ENCODE measurements at regions not wholly inside any gene's neighbourhood (a gene's known extent, or its start where the extent isn't known, plus 50 kb on each side); places are given as distances from the start of the nearest gene placed in this dataset.

GRCh38 chr1:57724535-57724934 lies 300.7 kb upstream of the DAB1 start:
- DNase-seq (ENCODE audit: low read depth) = no peak

- DNase-seq (ENCODE audit: low read depth) = no peak
Observed at GRCh38 chr1:57722285-57722978, 298.6 kb upstream of the DAB1 start.

GRCh38 chr1:57721001-57721400 lies 297.1 kb upstream of the DAB1 start:
- no peak for DNase-seq (ENCODE audit: low read depth)

GRCh38 chr1:57719274-57719673 lies 295.4 kb upstream of the DAB1 start:
- no peak for DNase-seq (ENCODE audit: low read depth)

GRCh38 chr1:57713501-57713900 lies 289.6 kb upstream of the DAB1 start:
- no peak for DNase-seq (ENCODE audit: low read depth)

GRCh38 chr1:57712846-57713245 lies 289.0 kb upstream of the DAB1 start:
- DNase-seq (ENCODE audit: low read depth) = no peak

- no peak for DNase-seq (ENCODE audit: low read depth)
Observed at GRCh38 chr1:57711326-57711725, 287.5 kb upstream of the DAB1 start.

- no peak for DNase-seq (ENCODE audit: low read depth)
Observed at GRCh38 chr1:57707631-57708030, 283.8 kb upstream of the DAB1 start.

GRCh38 chr1:57704811-57705210 lies 281.0 kb upstream of the DAB1 start:
- no peak for DNase-seq (ENCODE audit: low read depth)

GRCh38 chr1:57704231-57704630 lies 280.4 kb upstream of the DAB1 start:
- no peak for DNase-seq (ENCODE audit: low read depth)

- no peak for DNase-seq (ENCODE audit: low read depth)
Observed at GRCh38 chr1:57696904-57697303, 273.0 kb upstream of the DAB1 start.

GRCh38 chr1:57696043-57696442 lies 272.2 kb upstream of the DAB1 start:
- no peak for DNase-seq (ENCODE audit: low read depth)

- no peak for DNase-seq (ENCODE audit: low read depth)
Observed at GRCh38 chr1:57686306-57686705, 262.4 kb upstream of the DAB1 start.

GRCh38 chr1:57683037-57683942 lies 259.4 kb upstream of the DAB1 start:
- no peak for DNase-seq (ENCODE audit: low read depth)

- DNase-seq (ENCODE audit: low read depth) = no peak
Observed at GRCh38 chr1:57678138-57678537, 254.3 kb upstream of the DAB1 start.

GRCh38 chr1:57675776-57676175 lies 251.9 kb upstream of the DAB1 start:
- no peak for DNase-seq (ENCODE audit: low read depth)

GRCh38 chr1:57674801-57675200 lies 250.9 kb upstream of the DAB1 start:
- DNase-seq (ENCODE audit: low read depth) = no peak

GRCh38 chr1:57672346-57673140 lies 248.7 kb upstream of the DAB1 start:
- DNase-seq (ENCODE audit: low read depth) = no peak

GRCh38 chr1:57671750-57672149 lies 247.9 kb upstream of the DAB1 start:
- DNase-seq (ENCODE audit: low read depth) = no peak

- DNase-seq (ENCODE audit: low read depth) = no peak
Observed at GRCh38 chr1:57659804-57660203, 235.9 kb upstream of the DAB1 start.

- DNase-seq (ENCODE audit: low read depth) = no peak
Observed at GRCh38 chr1:57655161-57655560, 231.3 kb upstream of the DAB1 start.

- DNase-seq (ENCODE audit: low read depth) = no peak
Observed at GRCh38 chr1:57644667-57645066, 220.8 kb upstream of the DAB1 start.

- no peak for DNase-seq (ENCODE audit: low read depth)
Observed at GRCh38 chr1:57638239-57638638, 214.4 kb upstream of the DAB1 start.

All from stromal cell of bone marrow (primary cell).